GM21381 (cell line): ENCODE measurements at regions not wholly inside any gene's neighbourhood (a gene's known extent, or its start where the extent isn't known, plus 50 kb on each side); places are given as distances from the start of the nearest gene placed in this dataset.
A peak's percentile ranks its signal among the peaks of the same experiment; 100 is the strongest.
"Not testable (repeated sequence)": the region's sequence is repeated elsewhere in the genome, so short reads cannot be mapped to it uniquely, and the experiment has no call there.

Source experiments
- ATAC-seq: cut with Tn5 transposase; IDR thresholded peaks from one replicate; pipeline ENCODE4 v1.9.1; 2021; ENCODE audit warnings: mild to moderate bottlenecking, moderate library complexity; ENCODE audit not compliant: unreplicated experiment

- no peak for ATAC-seq
Observed at GRCh38 chrX:1020634-1021166, 191.7 kb downstream of the CRLF2 start.

- not testable (repeated sequence) for ATAC-seq
Observed at GRCh38 chrX:1016926-1017325, 195.5 kb downstream of the CRLF2 start.

- ATAC-seq: not testable (repeated sequence)
Observed at GRCh38 chrX:1016281-1016680, 196.2 kb downstream of the CRLF2 start.

- ATAC-seq: no peak
Observed at GRCh38 chrX:1012678-1013300, 199.7 kb downstream of the CRLF2 start.

GRCh38 chrX:1011691-1012283 lies 200.7 kb downstream of the CRLF2 start:
- ATAC-seq: no peak

GRCh38 chrX:1009771-1010170 lies 202.7 kb downstream of the CRLF2 start:
- no peak for ATAC-seq

GRCh38 chrX:1006156-1006730 lies 206.2 kb downstream of the CRLF2 start:
- ATAC-seq: no peak

GRCh38 chrX:1002611-1003010 lies 209.8 kb downstream of the CRLF2 start:
- no peak for ATAC-seq

GRCh38 chrX:997631-998137 lies 214.8 kb downstream of the CRLF2 start:
- ATAC-seq: no peak

GRCh38 chrX:994780-995179 lies 217.7 kb downstream of the CRLF2 start:
- no peak for ATAC-seq

- peak; percentile 66 for ATAC-seq
Observed at GRCh38 chrX:989959-990510, 222.4 kb downstream of the CRLF2 start.

- ATAC-seq: not testable (repeated sequence)
Observed at GRCh38 chrX:988530-988929, 223.9 kb downstream of the CRLF2 start.

- no peak for ATAC-seq
Observed at GRCh38 chrX:981791-982626, 230.4 kb downstream of the CRLF2 start.

GRCh38 chrX:980587-981235 lies 231.7 kb downstream of the CRLF2 start:
- ATAC-seq: no peak

GRCh38 chrX:979127-979526 lies 233.3 kb downstream of the CRLF2 start:
- ATAC-seq: not testable (repeated sequence)

- no peak for ATAC-seq
Observed at GRCh38 chrX:973010-973632, 239.3 kb downstream of the CRLF2 start.

GRCh38 chrX:968148-968965 lies 244.1 kb downstream of the CRLF2 start:
- ATAC-seq: no peak

- no peak for ATAC-seq
Observed at GRCh38 chrX:966396-967070, 245.9 kb downstream of the CRLF2 start.
